Adrenal gland (tissue), 9 donors: ENCODE measurements at regions not wholly inside any gene's neighbourhood (a gene's known extent, or its start where the extent isn't known, plus 50 kb on each side); places are given as distances from the start of the nearest gene placed in this dataset.
"Not testable (repeated sequence)": the region's sequence is repeated elsewhere in the genome, so short reads cannot be mapped to it uniquely, and the experiment has no call there.

Experiments used
- DNase-seq, 7 donors: peaks; one replicate each; pipeline ENCODE4 v3.0.0-alpha.2; 2019 to 2020
- H3K27ac ChIP-seq, 5 donors: fragments of 200-600 bp; sonication (generic) in 4 of 5; 1 replicate in 3 of 5; 2 replicates in 2 of 5; pipeline versions ENCODE4 v1.5.1 to v1.8.0; 2016 to 2020; ENCODE audit warnings: mild to moderate bottlenecking in 1 of 5
- H3K27me3 ChIP-seq: fragments of 200-600 bp; 2 replicates; pipeline ENCODE4 v1.8.0; 2021
- H3K36me3 ChIP-seq, 2 donors: fragments of 200-600 bp; replicated peaks in 1 of 2; 1 replicate in 1 of 2; 2 replicates in 1 of 2; pipeline versions ENCODE4 v1.5.1 to v1.8.0; 2018 to 2022
- H3K4me1 ChIP-seq, 2 donors: fragments of 200-600 bp; replicated peaks in 1 of 2; 1 replicate in 1 of 2; 2 replicates in 1 of 2; pipeline versions ENCODE4 v1.5.1 to v1.8.0; 2018 to 2021
- H3K4me3 ChIP-seq, 4 donors: fragments of 200-600 bp; sonication (generic) in 3 of 4; one replicate each; pipeline ENCODE4 v1.5.1; 2016 to 2018
- H3K9me3 ChIP-seq, 3 donors: fragments of 200-600 bp; sonication (generic) in 1 of 3; replicated peaks in 1 of 3; 1 replicate in 2 of 3; 2 replicates in 1 of 3; pipeline versions ENCODE4 v1.5.1 to v1.8.0; 2016 to 2021
- POLR2A ChIP-seq, 2 donors: fragments of 450-650 bp; IDR thresholded peaks; one replicate each; pipeline ENCODE4 v1.6.1; 2017; ENCODE audit warnings: antibody characterized with exemption in 2 of 2, mild to moderate bottlenecking in 2 of 2, moderate library complexity in 1 of 2
- WGBS, 4 donors: extraction: QIAGEN DNeasy Blood & Tissue Kit in 2 of 4; methylation state at CpG; one replicate each; pipeline versions ENCODE4 v1.1.5 to v1.1.7; 2013 to 2017; 5-methylcytosine and 5-hydroxymethylcytosine counted together
- intact Hi-C, 2 donors: fragments of 100-400 bp; cut with DNase I; formaldehyde crosslinking; loops; one replicate each; pipeline versions ENCODE4 v1.14.1 to v1.15.0; 2022 to 2023
- TF ChIP-seq, protein P1 (sequence below), 6 experiments: fragments of 450-650 bp in 4 of 6; fragments of 200-600 bp in 2 of 6; sonication (generic) in 1 of 6; IDR thresholded peaks; 1 replicate in 5 of 6; 2 replicates in 1 of 6; pipeline versions ENCODE4 v1.5.1 to v1.8.0; 2016 to 2021; ENCODE audit warnings: antibody characterized with exemption in 6 of 6, mild to moderate bottlenecking in 2 of 6, moderate library complexity in 1 of 6
- donor health status: healthy with polysubstance abuse.
- donor health status: Bipolar disorder and iron deficiency.
- donor health status: DM: yes; HTN: yes; CAD: no.
- donor health status: DM: no; HTN: no; CAD: no.
- donor health status: DM: no; HTN: no; CAD: no.

DNA sequence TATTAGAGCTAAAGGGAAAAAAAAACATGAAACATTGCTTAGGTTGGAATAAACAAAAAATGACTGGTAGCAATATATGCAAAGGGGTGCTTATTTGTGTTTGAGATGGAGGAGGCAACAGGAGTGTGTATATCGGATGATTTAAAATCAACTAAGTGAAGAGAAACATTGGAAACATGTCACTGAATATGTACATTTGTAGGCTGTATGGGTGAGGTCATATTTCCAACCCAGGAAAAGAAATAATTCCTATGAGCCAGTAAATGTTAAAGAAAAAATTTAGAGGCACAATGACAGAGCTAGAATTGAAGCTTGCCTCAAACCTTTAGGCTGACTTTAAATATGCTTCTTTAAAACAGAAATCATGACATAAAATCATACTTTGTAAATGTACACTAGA is 709.0 kb upstream of the SEMA3D start:
- Histone ChIP-seq H3K27me3 (no peaks in the 10 kb centered on the region), H3K4me3 (no peak overlapping the region), H3K4me1 (no peaks in the 10 kb centered on the region), H3K36me3 (no peaks in the 10 kb centered on the region), H3K27ac (no peak overlapping the region), H3K9me3 (no peaks in the 10 kb centered on the region)
- TF ChIP-seq, protein P1, sequence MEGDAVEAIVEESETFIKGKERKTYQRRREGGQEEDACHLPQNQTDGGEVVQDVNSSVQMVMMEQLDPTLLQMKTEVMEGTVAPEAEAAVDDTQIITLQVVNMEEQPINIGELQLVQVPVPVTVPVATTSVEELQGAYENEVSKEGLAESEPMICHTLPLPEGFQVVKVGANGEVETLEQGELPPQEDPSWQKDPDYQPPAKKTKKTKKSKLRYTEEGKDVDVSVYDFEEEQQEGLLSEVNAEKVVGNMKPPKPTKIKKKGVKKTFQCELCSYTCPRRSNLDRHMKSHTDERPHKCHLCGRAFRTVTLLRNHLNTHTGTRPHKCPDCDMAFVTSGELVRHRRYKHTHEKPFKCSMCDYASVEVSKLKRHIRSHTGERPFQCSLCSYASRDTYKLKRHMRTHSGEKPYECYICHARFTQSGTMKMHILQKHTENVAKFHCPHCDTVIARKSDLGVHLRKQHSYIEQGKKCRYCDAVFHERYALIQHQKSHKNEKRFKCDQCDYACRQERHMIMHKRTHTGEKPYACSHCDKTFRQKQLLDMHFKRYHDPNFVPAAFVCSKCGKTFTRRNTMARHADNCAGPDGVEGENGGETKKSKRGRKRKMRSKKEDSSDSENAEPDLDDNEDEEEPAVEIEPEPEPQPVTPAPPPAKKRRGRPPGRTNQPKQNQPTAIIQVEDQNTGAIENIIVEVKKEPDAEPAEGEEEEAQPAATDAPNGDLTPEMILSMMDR (IDR thresholded peaks at IDR 0.05) = no peak
- no peak for TF ChIP-seq POLR2A (IDR thresholded peaks at IDR 0.05)
- WGBS, 4 donors = 83 to 87% (median 85%) methylated on average over 1 of the region's 1 CpG
- DNase-seq = no peak
- intact Hi-C loops = loop anchor here in 1 of 2 donors (10.0 kb wide), 1 partner anchor 1009 kb away; no protein-coding TSS in a partner anchor

DNA sequence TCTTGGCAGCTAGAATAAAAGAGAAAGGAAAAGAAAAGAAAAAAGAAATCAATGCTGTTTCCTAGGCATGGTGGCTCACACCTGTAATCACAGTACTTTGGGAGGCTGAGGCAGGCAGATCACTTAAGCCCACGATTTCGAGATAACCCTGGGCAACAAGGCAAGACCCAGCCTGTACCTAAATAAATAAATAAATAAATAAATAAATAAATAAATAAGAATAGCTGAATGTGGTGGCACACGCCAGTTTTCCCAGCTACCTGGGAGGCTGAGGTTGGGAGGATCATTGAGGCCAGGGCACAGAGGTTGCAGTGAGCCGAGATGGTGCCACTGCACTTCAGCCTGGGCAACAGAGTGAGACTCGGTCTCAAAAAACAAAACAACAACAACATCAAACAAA is 705.0 kb upstream of the SEMA3D start:
- not testable (repeated sequence) for H3K4me3 ChIP-seq, H3K27ac ChIP-seq, DNase-seq, H3K27me3 ChIP-seq, H3K4me1 ChIP-seq, H3K9me3 ChIP-seq, H3K36me3 ChIP-seq
- WGBS, 4 donors = 80 to 90% (median 82%) methylated on average over 5 of the region's 5 CpGs
- intact Hi-C loops = loop anchor here in 1 of 2 donors (5.0 to 10.0 kb wide), 2 partner anchors 580 to 1013 kb away; no protein-coding TSS in a partner anchor

- intact Hi-C loops = loop anchor here in 1 of 2 donors (5.0 to 10.0 kb wide), 2 partner anchors 582 to 1014 kb away; no protein-coding TSS in a partner anchor
- H3K4me3 ChIP-seq = no peak overlapping the region
Measured at GRCh38 chr7:85890244-85890811, 703.5 kb upstream of the SEMA3D start.

GRCh38 chr7:85887133-85887532 is 700.3 kb upstream of the SEMA3D start:
- no peaks in the 10 kb centered on the region for H3K9me3 ChIP-seq
- H3K4me3 ChIP-seq = no peak overlapping the region
- H3K27ac ChIP-seq = no peak overlapping the region
- H3K36me3 ChIP-seq = no peaks in the 10 kb centered on the region
- intact Hi-C loops = no loop called here
- no peaks in the 10 kb centered on the region for H3K4me1 ChIP-seq
- H3K27me3 ChIP-seq = no peaks in the 10 kb centered on the region
- TF ChIP-seq POLR2A (IDR thresholded peaks at IDR 0.05) = no peak
- TF ChIP-seq, protein P1 (IDR thresholded peaks at IDR 0.05) = no peak
- DNase-seq = no peak

More at GRCh38 chr7:85890244-85890811, 703.5 kb upstream of the SEMA3D start:
- no peaks in the 10 kb centered on the region for H3K9me3 ChIP-seq
- TF ChIP-seq, protein P1 (IDR thresholded peaks at IDR 0.05) = peak; percentile 32 to 66 (median 54)
- no peak for TF ChIP-seq POLR2A (IDR thresholded peaks at IDR 0.05)
- no peak overlapping the region for H3K27ac ChIP-seq
- DNase-seq = no peak
- H3K4me1 ChIP-seq = no peaks in the 10 kb centered on the region
- H3K27me3 ChIP-seq = no peaks in the 10 kb centered on the region
- H3K36me3 ChIP-seq = no peaks in the 10 kb centered on the region

- Histone ChIP-seq H3K4me3 (no peak overlapping the region), H3K36me3 (no peaks in the 10 kb centered on the region), H3K4me1 (no peaks in the 10 kb centered on the region), H3K27me3 (no peaks in the 10 kb centered on the region), H3K9me3 (no peaks in the 10 kb centered on the region), H3K27ac (no peak overlapping the region)
- TF ChIP-seq, protein P1 (IDR thresholded peaks at IDR 0.05) = no peak
- TF ChIP-seq POLR2A (IDR thresholded peaks at IDR 0.05) = no peak
- DNase-seq = no peak
- intact Hi-C loops = no loop called here
- 68 to 89% (median 80%) methylated on average over 1 of the region's 1 CpG for WGBS, 4 donors
Measured at GRCh38 chr7:85882335-85882734, 695.5 kb upstream of the SEMA3D start.
